Ishikawa (cell line): ENCODE measurements at regions not wholly inside any gene's neighbourhood (a gene's known extent, or its start where the extent isn't known, plus 50 kb on each side); places are given as distances from the start of the nearest gene placed in this dataset.

Experiments used
- CEBPB ChIP-seq: IDR thresholded peaks from 2 replicates; pipeline ENCODE4 v1.6.1; 2012
- CREB1 ChIP-seq: IDR thresholded peaks from 2 replicates; pipeline ENCODE4 v1.6.1; 2012; ENCODE audit warnings: low read depth
- EGR1 ChIP-seq: IDR thresholded peaks from 2 replicates; pipeline ENCODE4 v1.6.1; 2012
- EP300 ChIP-seq: IDR thresholded peaks from 2 replicates; pipeline ENCODE4 v1.6.1; 2012; ENCODE audit warnings: borderline replicate concordance
- FOXM1 ChIP-seq: IDR thresholded peaks from 2 replicates; pipeline ENCODE4 v1.6.1; 2012; ENCODE audit warnings: low read depth, borderline replicate concordance
- NFIC ChIP-seq: IDR thresholded peaks from 2 replicates; pipeline ENCODE4 v1.6.1; 2012
- RAD21 ChIP-seq: IDR thresholded peaks from 2 replicates; pipeline ENCODE4 v1.6.1; 2012; ENCODE audit warnings: low read depth
- REST ChIP-seq: IDR thresholded peaks from 2 replicates; pipeline ENCODE4 v1.6.1; 2012; ENCODE audit warnings: low read depth, mild to moderate bottlenecking
- TAF1 ChIP-seq: IDR thresholded peaks from 2 replicates; pipeline ENCODE4 v1.6.1; 2012; ENCODE audit warnings: low read depth, mild to moderate bottlenecking
- TCF12 ChIP-seq: IDR thresholded peaks from 2 replicates; pipeline ENCODE4 v1.6.1; 2012; ENCODE audit warnings: low read depth
- TEAD4 ChIP-seq: IDR thresholded peaks from 2 replicates; pipeline ENCODE4 v1.6.1; 2012
- YY1 ChIP-seq: IDR thresholded peaks from 2 replicates; pipeline ENCODE4 v1.6.1; 2012; ENCODE audit warnings: low read depth
- ZBTB7A ChIP-seq: IDR thresholded peaks from 2 replicates; pipeline ENCODE4 v1.6.1; 2012; ENCODE audit warnings: low read depth
- TF ChIP-seq, protein P1 (sequence below): IDR thresholded peaks from 2 replicates; pipeline ENCODE4 v1.6.1; 2012
- TF ChIP-seq, protein P2 (sequence below): IDR thresholded peaks from 2 replicates; pipeline ENCODE4 v1.6.1; 2012

DNA sequence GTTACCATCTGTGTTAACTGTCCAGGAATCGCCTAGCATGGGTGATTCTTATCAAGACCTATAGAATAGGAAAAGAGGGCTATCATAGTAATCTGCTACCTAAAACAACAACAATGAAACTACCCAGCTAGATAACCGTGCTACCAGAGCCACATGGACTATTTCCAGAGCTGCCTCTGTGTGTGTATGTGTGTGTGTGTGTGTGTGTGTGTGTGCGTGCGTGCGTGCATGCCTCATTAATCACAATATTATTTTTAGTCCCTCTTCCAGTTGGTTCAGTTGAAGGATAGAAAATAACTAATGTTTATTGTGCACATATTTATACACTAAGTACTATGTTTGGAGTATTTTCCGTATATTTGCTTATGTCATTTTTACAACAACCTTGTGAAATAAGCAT is 201.1 kb downstream of the SP3 start:
- TF ChIP-seq NFIC, result no peak
- TF ChIP-seq, protein P1, sequence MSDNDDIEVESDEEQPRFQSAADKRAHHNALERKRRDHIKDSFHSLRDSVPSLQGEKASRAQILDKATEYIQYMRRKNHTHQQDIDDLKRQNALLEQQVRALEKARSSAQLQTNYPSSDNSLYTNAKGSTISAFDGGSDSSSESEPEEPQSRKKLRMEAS, result no peak
- TF ChIP-seq RAD21, result no peak
- no peak for TF ChIP-seq FOXM1
- no peak for TF ChIP-seq TEAD4
- TF ChIP-seq EGR1, result no peak
- no peak for TF ChIP-seq TCF12
- TF ChIP-seq YY1, result no peak
- TF ChIP-seq ZBTB7A, result no peak
- TF ChIP-seq CEBPB, result no peak
- TF ChIP-seq, protein P2, sequence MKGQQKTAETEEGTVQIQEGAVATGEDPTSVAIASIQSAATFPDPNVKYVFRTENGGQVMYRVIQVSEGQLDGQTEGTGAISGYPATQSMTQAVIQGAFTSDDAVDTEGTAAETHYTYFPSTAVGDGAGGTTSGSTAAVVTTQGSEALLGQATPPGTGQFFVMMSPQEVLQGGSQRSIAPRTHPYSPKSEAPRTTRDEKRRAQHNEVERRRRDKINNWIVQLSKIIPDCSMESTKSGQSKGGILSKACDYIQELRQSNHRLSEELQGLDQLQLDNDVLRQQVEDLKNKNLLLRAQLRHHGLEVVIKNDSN, result no peak
- TF ChIP-seq REST, result no peak
- no peak for TF ChIP-seq TAF1
- no peak for TF ChIP-seq CREB1
- no peak for TF ChIP-seq EP300

GRCh38 chr2:173766537-173767289 is 198.5 kb downstream of the SP3 start:
- TF ChIP-seq ZBTB7A (no peak), EP300 (no peak), CEBPB (no peak), YY1 (no peak), NFIC (no peak), CREB1 (no peak), RAD21 (no peak), TEAD4 (no peak), EGR1 (no peak), TAF1 (no peak), FOXM1 (no peak), TCF12 (no peak), REST (no peak)
- TF ChIP-seq, protein P2, result no peak
- TF ChIP-seq, protein P1, result no peak

DNA sequence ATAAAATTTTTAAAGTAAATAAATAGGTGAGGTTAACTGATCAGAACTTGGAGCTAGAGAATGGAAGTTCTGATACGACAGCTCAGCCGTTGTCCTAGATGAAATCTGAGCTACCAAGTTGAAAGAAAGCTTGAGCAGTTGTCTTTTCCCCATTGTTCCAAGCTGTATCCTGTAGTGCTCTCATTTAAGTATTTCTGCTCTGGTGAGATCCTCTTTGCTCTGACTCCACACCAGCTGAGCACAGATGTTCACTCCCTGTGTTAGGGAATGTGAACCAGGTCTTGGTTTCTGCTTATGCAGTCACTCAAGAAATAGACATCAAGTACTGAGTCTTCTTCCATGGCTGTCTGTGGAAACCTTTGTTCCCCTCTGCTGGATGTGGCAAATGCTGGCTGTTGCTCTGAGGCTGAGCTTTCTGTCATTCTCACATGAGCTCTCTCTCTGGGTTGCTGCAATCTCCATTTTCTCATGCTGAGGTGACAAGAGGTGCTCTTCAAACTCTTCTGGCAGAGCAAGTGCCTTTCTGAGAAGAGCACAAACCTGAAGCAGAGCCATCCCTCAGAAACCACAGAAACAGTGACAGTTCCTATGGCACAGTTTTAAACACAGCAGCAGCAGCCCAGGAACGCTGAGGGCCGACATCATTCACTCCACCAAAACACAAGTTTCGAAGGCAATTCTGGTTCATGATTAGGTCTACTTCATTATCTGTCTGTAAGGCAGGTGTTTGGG is 194.1 kb downstream of the SP3 start:
- TF ChIP-seq REST, result no peak
- TF ChIP-seq NFIC, result no peak
- TF ChIP-seq EP300, result no peak
- TF ChIP-seq ZBTB7A, result no peak
- TF ChIP-seq, protein P2, result no peak
- no peak for TF ChIP-seq YY1
